ENCODE measurements at regions not wholly inside any gene's neighbourhood (a gene's known extent, or its start where the extent isn't known, plus 50 kb on each side); places are given as distances from the start of the nearest gene placed in this dataset.

DNA sequence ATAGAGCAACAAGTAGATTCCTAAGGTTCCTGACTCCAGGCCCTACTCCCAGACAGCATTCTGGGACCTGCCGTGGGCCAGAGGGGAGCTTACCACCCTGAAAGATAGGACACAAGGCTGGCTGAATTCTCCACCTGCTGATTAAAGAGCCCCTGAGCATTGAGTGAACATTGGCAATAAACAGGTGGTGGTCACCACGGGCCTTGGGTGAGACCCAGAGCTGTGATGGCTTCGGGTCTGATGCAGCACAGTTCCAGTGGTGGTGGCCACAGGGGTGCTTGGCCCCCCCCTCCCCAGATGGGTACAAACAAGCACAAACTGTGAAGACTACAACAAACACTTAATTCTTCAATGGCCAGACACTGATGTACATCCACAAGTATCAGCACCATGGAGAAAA is 444.6 kb downstream of the GASK1B start:
- Mint-ChIP-seq H3K4me3 (no peak overlapping the region), H3K36me3 (ENCODE audit: low read depth) (no peaks in the 10 kb centered on the region; the same call in 2 of the 3 replicates), H3K27me3 (ENCODE audit: insufficient read depth, low read depth, poor library complexity) (peaks cover 1% of the 10 kb centered on the region), H3K4me1 (no peaks in the 10 kb centered on the region), H3K9me3 (peaks cover 7% of the 10 kb centered on the region), H3K27ac (no peak overlapping the region)
- Histone ChIP-seq H3K4me1 (ENCODE audit: insufficient read depth) (no peaks in the 10 kb centered on the region), H3K4me3 (no peak overlapping the region), H3K9me2 (ENCODE audit: insufficient read depth) (peaks cover 14% of the 10 kb centered on the region), H3K79me2 (replicated peaks; ENCODE audit: insufficient read depth) (no peaks in the 10 kb centered on the region), H3F3A (replicated peaks; ENCODE audit: low read depth) (no peaks in the 10 kb centered on the region), H4K20me1 (replicated peaks; ENCODE audit: insufficient read depth) (no peaks in the 10 kb centered on the region), H3K27me3 (ENCODE audit: insufficient read depth) (no peaks in the 10 kb centered on the region), H3K36me3 (ENCODE audit: insufficient read depth) (no peaks in the 10 kb centered on the region), H3K27ac (ENCODE audit: low read depth) (no peak overlapping the region), H2AFZ (no peak overlapping the region), H3K4me2 (no peak overlapping the region)
- no peak for TF ChIP-seq EZH2phosphoT487 (IDR thresholded peaks at IDR 0.05; ENCODE audit: unreplicated experiment)
- no peak for TF ChIP-seq ZNF331 (CRISPR knock-in tag; IDR thresholded peaks at IDR 0.05; ENCODE audit: low read depth)
- no peak for TF ChIP-seq EZH2 (IDR thresholded peaks at IDR 0.05; ENCODE audit: low read depth, unreplicated experiment)
- TF ChIP-seq CREB1 (CRISPR knock-in tag; IDR thresholded peaks at IDR 0.05; ENCODE audit: low read depth) = no peak
- TF ChIP-seq, protein P1, sequence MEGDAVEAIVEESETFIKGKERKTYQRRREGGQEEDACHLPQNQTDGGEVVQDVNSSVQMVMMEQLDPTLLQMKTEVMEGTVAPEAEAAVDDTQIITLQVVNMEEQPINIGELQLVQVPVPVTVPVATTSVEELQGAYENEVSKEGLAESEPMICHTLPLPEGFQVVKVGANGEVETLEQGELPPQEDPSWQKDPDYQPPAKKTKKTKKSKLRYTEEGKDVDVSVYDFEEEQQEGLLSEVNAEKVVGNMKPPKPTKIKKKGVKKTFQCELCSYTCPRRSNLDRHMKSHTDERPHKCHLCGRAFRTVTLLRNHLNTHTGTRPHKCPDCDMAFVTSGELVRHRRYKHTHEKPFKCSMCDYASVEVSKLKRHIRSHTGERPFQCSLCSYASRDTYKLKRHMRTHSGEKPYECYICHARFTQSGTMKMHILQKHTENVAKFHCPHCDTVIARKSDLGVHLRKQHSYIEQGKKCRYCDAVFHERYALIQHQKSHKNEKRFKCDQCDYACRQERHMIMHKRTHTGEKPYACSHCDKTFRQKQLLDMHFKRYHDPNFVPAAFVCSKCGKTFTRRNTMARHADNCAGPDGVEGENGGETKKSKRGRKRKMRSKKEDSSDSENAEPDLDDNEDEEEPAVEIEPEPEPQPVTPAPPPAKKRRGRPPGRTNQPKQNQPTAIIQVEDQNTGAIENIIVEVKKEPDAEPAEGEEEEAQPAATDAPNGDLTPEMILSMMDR (conservative IDR thresholded peaks at IDR 0.05; ENCODE audit: low read depth in 2 of 2) = no peak
- TF ChIP-seq NANOG (IDR thresholded peaks at IDR 0.05; ENCODE audit: borderline replicate concordance) = no peak
- TF ChIP-seq POLR2AphosphoS5 (IDR thresholded peaks at IDR 0.05; ENCODE audit: low read depth) = no peak
- TF ChIP-seq STAT1 (IDR thresholded peaks at IDR 0.05; ENCODE audit: unreplicated experiment) = no peak
- TF ChIP-seq, protein P2, sequence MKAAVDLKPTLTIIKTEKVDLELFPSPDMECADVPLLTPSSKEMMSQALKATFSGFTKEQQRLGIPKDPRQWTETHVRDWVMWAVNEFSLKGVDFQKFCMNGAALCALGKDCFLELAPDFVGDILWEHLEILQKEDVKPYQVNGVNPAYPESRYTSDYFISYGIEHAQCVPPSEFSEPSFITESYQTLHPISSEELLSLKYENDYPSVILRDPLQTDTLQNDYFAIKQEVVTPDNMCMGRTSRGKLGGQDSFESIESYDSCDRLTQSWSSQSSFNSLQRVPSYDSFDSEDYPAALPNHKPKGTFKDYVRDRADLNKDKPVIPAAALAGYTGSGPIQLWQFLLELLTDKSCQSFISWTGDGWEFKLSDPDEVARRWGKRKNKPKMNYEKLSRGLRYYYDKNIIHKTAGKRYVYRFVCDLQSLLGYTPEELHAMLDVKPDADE (IDR thresholded peaks at IDR 0.05) = no peak
- ATAC-seq (no peak), DNase-seq (ENCODE audit: low spot score) (no peak)

DNA sequence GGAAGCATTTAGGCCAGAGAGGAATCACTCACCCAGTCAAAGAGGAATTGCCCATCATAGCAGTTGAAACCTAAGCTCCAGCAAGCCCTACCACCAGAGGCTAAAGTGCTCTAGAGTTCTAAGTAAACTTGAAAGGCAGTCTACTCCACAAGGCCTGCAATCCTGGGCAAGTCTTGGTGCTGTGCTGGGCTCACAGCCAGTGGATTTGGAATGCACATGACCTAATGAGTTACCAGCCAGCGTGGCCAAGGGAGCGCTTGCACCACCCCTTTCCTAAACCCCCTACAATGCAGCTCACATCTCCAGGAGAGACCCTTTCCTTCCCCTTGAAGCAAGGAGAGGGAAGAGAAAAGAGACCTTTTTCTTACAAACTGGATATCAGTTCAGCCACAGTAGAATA is 445.7 kb downstream of the GASK1B start:
- Histone ChIP-seq H3K4me2 (no peak overlapping the region), H3F3A (replicated peaks; ENCODE audit: low read depth) (no peaks in the 10 kb centered on the region), H3K27ac (ENCODE audit: low read depth) (no peak overlapping the region), H4K20me1 (replicated peaks; ENCODE audit: insufficient read depth) (no peaks in the 10 kb centered on the region), H3K79me2 (replicated peaks; ENCODE audit: insufficient read depth) (no peaks in the 10 kb centered on the region), H3K27me3 (ENCODE audit: insufficient read depth) (no peaks in the 10 kb centered on the region), H3K4me3 (no peak overlapping the region), H3K36me3 (ENCODE audit: insufficient read depth) (no peaks in the 10 kb centered on the region), H2AFZ (no peak overlapping the region), H3K9me2 (ENCODE audit: insufficient read depth) (peaks cover 14% of the 10 kb centered on the region), H3K4me1 (ENCODE audit: insufficient read depth) (no peaks in the 10 kb centered on the region)
- no peak for ATAC-seq
- TF ChIP-seq ZNF331 (CRISPR knock-in tag; IDR thresholded peaks at IDR 0.05; ENCODE audit: low read depth) (no peak), CREB1 (CRISPR knock-in tag; IDR thresholded peaks at IDR 0.05; ENCODE audit: low read depth) (no peak), STAT1 (IDR thresholded peaks at IDR 0.05; ENCODE audit: unreplicated experiment) (no peak), ZNF114 (CRISPR knock-in tag; IDR thresholded peaks at IDR 0.05) (no peak), NANOG (IDR thresholded peaks at IDR 0.05; ENCODE audit: borderline replicate concordance) (no peak), EZH2 (IDR thresholded peaks at IDR 0.05; ENCODE audit: low read depth, unreplicated experiment) (no peak), JUNB (IDR thresholded peaks at IDR 0.05; ENCODE audit: unreplicated experiment) (no peak), POLR2AphosphoS5 (IDR thresholded peaks at IDR 0.05; ENCODE audit: low read depth) (no peak), EZH2phosphoT487 (IDR thresholded peaks at IDR 0.05; ENCODE audit: unreplicated experiment) (no peak)
- TF ChIP-seq, protein P3, sequence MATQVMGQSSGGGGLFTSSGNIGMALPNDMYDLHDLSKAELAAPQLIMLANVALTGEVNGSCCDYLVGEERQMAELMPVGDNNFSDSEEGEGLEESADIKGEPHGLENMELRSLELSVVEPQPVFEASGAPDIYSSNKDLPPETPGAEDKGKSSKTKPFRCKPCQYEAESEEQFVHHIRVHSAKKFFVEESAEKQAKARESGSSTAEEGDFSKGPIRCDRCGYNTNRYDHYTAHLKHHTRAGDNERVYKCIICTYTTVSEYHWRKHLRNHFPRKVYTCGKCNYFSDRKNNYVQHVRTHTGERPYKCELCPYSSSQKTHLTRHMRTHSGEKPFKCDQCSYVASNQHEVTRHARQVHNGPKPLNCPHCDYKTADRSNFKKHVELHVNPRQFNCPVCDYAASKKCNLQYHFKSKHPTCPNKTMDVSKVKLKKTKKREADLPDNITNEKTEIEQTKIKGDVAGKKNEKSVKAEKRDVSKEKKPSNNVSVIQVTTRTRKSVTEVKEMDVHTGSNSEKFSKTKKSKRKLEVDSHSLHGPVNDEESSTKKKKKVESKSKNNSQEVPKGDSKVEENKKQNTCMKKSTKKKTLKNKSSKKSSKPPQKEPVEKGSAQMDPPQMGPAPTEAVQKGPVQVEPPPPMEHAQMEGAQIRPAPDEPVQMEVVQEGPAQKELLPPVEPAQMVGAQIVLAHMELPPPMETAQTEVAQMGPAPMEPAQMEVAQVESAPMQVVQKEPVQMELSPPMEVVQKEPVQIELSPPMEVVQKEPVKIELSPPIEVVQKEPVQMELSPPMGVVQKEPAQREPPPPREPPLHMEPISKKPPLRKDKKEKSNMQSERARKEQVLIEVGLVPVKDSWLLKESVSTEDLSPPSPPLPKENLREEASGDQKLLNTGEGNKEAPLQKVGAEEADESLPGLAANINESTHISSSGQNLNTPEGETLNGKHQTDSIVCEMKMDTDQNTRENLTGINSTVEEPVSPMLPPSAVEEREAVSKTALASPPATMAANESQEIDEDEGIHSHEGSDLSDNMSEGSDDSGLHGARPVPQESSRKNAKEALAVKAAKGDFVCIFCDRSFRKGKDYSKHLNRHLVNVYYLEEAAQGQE (IDR thresholded peaks at IDR 0.05; ENCODE audit: unreplicated experiment) = no peak
- TF ChIP-seq, protein P1 (conservative IDR thresholded peaks at IDR 0.05; ENCODE audit: low read depth in 2 of 2) = no peak
- Mint-ChIP-seq H3K36me3 (ENCODE audit: low read depth) (no peaks in the 10 kb centered on the region; the same call in 2 of the 3 replicates), H3K4me3 (no peak overlapping the region), H3K4me1 (no peaks in the 10 kb centered on the region), H3K27me3 (ENCODE audit: insufficient read depth, low read depth, poor library complexity) (peaks cover 1% of the 10 kb centered on the region), H3K27ac (no peak overlapping the region), H3K9me3 (peaks cover 7% of the 10 kb centered on the region)
- DNase-seq (ENCODE audit: low spot score) = no peak
